OCI-LY3 (cell line): ENCODE measurements at regions not wholly inside any gene's neighbourhood (a gene's known extent, or its start where the extent isn't known, plus 50 kb on each side); places are given as distances from the start of the nearest gene placed in this dataset.
"Not testable (repeated sequence)": the region's sequence is repeated elsewhere in the genome, so short reads cannot be mapped to it uniquely, and the experiment has no call there.

Experiments used
- CTCF ChIP-seq: fragments of 200-600, 300-600 bp; sonication (generic); IDR thresholded peaks from 2 replicates; pipeline ENCODE4 v1.5.1; 2014; ENCODE audit warnings: antibody characterized with exemption, low read length, low read depth
- EZH2phosphoT487 ChIP-seq: fragments of 200-600 bp; shearing (Covaris generic); IDR thresholded peaks from 2 replicates; pipeline ENCODE4 v1.6.1; 2018; ENCODE audit warnings: antibody characterized with exemption, mixed run types, low read depth

DNA sequence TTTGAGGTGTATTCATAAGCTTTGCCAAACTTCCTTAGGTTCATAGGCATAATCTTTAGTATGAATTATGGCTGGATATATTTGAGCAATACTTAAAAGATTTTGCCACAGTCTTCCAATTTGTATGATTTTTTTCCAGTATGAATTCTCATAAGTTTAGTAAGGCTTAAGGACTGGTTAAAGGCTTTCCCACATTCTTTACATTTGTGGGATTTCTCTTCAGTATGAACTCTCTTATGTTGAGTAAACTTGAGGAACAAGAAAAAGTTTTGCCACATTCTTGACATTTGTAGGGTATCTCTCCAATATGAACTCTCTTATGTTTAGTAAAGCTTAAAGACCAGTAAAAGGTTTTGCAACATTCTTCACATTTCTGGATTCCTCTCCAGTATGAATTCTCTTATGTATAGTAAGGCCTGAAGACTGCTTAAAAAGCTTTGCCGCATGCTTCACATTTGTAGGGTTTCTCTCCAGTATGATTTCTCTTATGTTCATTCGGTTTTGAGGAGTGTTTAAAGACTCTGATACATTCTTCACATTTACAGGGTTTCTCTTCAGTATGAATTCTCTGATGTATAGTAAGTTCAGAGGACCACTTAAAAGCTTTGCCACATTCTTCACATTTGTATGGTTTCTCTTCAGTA, 302.6 kb downstream of the ZNF33B start:
- not testable (repeated sequence) for TF ChIP-seq CTCF, EZH2phosphoT487
